OCI-LY7 (cell line): ENCODE measurements at regions not wholly inside any gene's neighbourhood (a gene's known extent, or its start where the extent isn't known, plus 50 kb on each side); places are given as distances from the start of the nearest gene placed in this dataset.

Experiments used
- EZH2phosphoT487 ChIP-seq: fragments of 200-600 bp; sonication (generic); IDR thresholded peaks from 2 replicates; pipeline ENCODE4 v1.6.1; 2018; ENCODE audit warnings: low read depth, borderline replicate concordance, mild to moderate bottlenecking, mixed run types, antibody characterized with exemption, low read length, moderate library complexity, mixed read lengths
- TF ChIP-seq, protein P1 (sequence below): fragments of 200-600 bp; sonication (generic); conservative IDR thresholded peaks from 2 replicates; pipeline ENCODE4 v1.5.1; 2014; ENCODE audit warnings: mild to moderate bottlenecking, antibody characterized with exemption, low read length, moderate library complexity, mixed read lengths

- TF ChIP-seq, protein P1, sequence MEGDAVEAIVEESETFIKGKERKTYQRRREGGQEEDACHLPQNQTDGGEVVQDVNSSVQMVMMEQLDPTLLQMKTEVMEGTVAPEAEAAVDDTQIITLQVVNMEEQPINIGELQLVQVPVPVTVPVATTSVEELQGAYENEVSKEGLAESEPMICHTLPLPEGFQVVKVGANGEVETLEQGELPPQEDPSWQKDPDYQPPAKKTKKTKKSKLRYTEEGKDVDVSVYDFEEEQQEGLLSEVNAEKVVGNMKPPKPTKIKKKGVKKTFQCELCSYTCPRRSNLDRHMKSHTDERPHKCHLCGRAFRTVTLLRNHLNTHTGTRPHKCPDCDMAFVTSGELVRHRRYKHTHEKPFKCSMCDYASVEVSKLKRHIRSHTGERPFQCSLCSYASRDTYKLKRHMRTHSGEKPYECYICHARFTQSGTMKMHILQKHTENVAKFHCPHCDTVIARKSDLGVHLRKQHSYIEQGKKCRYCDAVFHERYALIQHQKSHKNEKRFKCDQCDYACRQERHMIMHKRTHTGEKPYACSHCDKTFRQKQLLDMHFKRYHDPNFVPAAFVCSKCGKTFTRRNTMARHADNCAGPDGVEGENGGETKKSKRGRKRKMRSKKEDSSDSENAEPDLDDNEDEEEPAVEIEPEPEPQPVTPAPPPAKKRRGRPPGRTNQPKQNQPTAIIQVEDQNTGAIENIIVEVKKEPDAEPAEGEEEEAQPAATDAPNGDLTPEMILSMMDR, result no peak
- no peak for TF ChIP-seq EZH2phosphoT487
Observed at GRCh38 chr7:108628678-108629077, 59.0 kb downstream of the DNAJB9 start.
